HUES64 (cell line): ENCODE measurements at regions not wholly inside any gene's neighbourhood (a gene's known extent, or its start where the extent isn't known, plus 50 kb on each side); places are given as distances from the start of the nearest gene placed in this dataset.

Source experiments
- H3K27ac ChIP-seq: 2 replicates; pipeline ENCODE4 v1.7.0; 2013; ENCODE audit warnings: low read depth, low read length, inconsistent platforms
- H3K27me3 ChIP-seq: 2 replicates; pipeline ENCODE4 v1.6.1; 2013; ENCODE audit warnings: mild to moderate bottlenecking, low read length; ENCODE audit not compliant: insufficient read depth
- H3K36me3 ChIP-seq: 2 replicates; pipeline ENCODE4 v1.6.1; 2013; ENCODE audit warnings: mild to moderate bottlenecking, low read length; ENCODE audit not compliant: insufficient read depth
- H3K4me1 ChIP-seq: 2 replicates; pipeline ENCODE4 v1.6.1; 2013; ENCODE audit warnings: mild to moderate bottlenecking, low read length, moderate library complexity; ENCODE audit not compliant: insufficient read depth
- H3K4me3 ChIP-seq: 2 replicates; pipeline ENCODE4 v1.5.1; 2013; ENCODE audit warnings: mild to moderate bottlenecking, low read length, moderate library complexity
- H3K9ac ChIP-seq: 2 replicates; pipeline ENCODE4 v1.6.1; 2013; ENCODE audit warnings: mild to moderate bottlenecking, low read depth, low read length
- H3K9me3 ChIP-seq: 2 replicates; pipeline ENCODE4 v1.6.1; 2013; ENCODE audit warnings: low read depth, low read length; ENCODE audit not compliant: insufficient read depth
- WGBS: fragments of 150-250, 120-280 bp; methylation state at CpG from one replicate; pipeline ENCODE4 v1.1.7; 2013; ENCODE audit warnings: missing lambda C conversion rate; 5-methylcytosine and 5-hydroxymethylcytosine counted together

- H3K9ac ChIP-seq: no peak overlapping the region; the same call in 1 of the 2 replicates
Observed at GRCh38 chr15:45948181-45948621, 313.4 kb downstream of the SQOR start.

GRCh38 chr15:45958924-45959323 is 324.1 kb downstream of the SQOR start:
- Histone ChIP-seq H3K4me3 (no peak overlapping the region), H3K9me3 (no peaks in the 10 kb centered on the region), H3K4me1 (no peaks in the 10 kb centered on the region), H3K36me3 (no peaks in the 10 kb centered on the region), H3K27ac (no peak overlapping the region), H3K27me3 (no peaks in the 10 kb centered on the region), H3K9ac (no peak overlapping the region)
- WGBS: 100% methylated on average over 2 of the region's 3 CpGs

More at GRCh38 chr15:45948181-45948621, 313.4 kb downstream of the SQOR start:
- peaks cover 48% of the 10 kb centered on the region for H3K4me1 ChIP-seq
- 7% methylated on average over 3 of the region's 3 CpGs for WGBS
- no peaks in the 10 kb centered on the region for H3K27me3 ChIP-seq
- H3K36me3 ChIP-seq: no peaks in the 10 kb centered on the region
- peak overlapping the region; percentile 8; the same call in 1 of the 2 replicates for H3K4me3 ChIP-seq
- peak overlapping the region; percentile 66; the same call in 1 of the 2 replicates for H3K27ac ChIP-seq
- H3K9me3 ChIP-seq: no peaks in the 10 kb centered on the region

- H3K36me3 ChIP-seq: no peaks in the 10 kb centered on the region
- 86% methylated on average over 2 of the region's 3 CpGs for WGBS
- no peak overlapping the region for H3K9ac ChIP-seq
- H3K27me3 ChIP-seq: no peaks in the 10 kb centered on the region
- H3K27ac ChIP-seq: no peak overlapping the region
- H3K9me3 ChIP-seq: no peaks in the 10 kb centered on the region
- H3K4me3 ChIP-seq: no peak overlapping the region
- H3K4me1 ChIP-seq: no peaks in the 10 kb centered on the region
Observed at GRCh38 chr15:45962733-45963132, 327.9 kb downstream of the SQOR start.

- Histone ChIP-seq H3K36me3 (no peaks in the 10 kb centered on the region), H3K9me3 (no peaks in the 10 kb centered on the region), H3K27me3 (no peaks in the 10 kb centered on the region), H3K4me1 (no peaks in the 10 kb centered on the region), H3K27ac (no peak overlapping the region), H3K4me3 (no peak overlapping the region), H3K9ac (no peak overlapping the region)
- WGBS: 94% methylated on average over 1 of the region's 1 CpG
Observed at GRCh38 chr15:45970542-45970941, 335.7 kb downstream of the SQOR start.

GRCh38 chr15:45980366-45980765 is 345.5 kb downstream of the SQOR start:
- no peaks in the 10 kb centered on the region for H3K36me3 ChIP-seq
- no peak overlapping the region for H3K4me3 ChIP-seq
- 86% methylated on average over 5 of the region's 5 CpGs for WGBS
- H3K27me3 ChIP-seq: no peaks in the 10 kb centered on the region
- no peak overlapping the region for H3K27ac ChIP-seq
- H3K4me1 ChIP-seq: no peaks in the 10 kb centered on the region
- no peak overlapping the region for H3K9ac ChIP-seq
- H3K9me3 ChIP-seq: no peaks in the 10 kb centered on the region

- Histone ChIP-seq H3K4me1 (no peaks in the 10 kb centered on the region), H3K36me3 (no peaks in the 10 kb centered on the region), H3K9ac (no peak overlapping the region), H3K9me3 (no peaks in the 10 kb centered on the region), H3K4me3 (no peak overlapping the region), H3K27me3 (no peaks in the 10 kb centered on the region), H3K27ac (no peak overlapping the region)
- no CpG with 5 or more reads among the region's 1 CpG for WGBS
Observed at GRCh38 chr15:45981625-45982024, 346.8 kb downstream of the SQOR start.

- no peaks in the 10 kb centered on the region for H3K4me1 ChIP-seq
- H3K9ac ChIP-seq: no peak overlapping the region
- H3K27me3 ChIP-seq: no peaks in the 10 kb centered on the region
- no peaks in the 10 kb centered on the region for H3K36me3 ChIP-seq
- H3K27ac ChIP-seq: no peak overlapping the region
- peaks cover 6% of the 10 kb centered on the region; the same call in 1 of the 2 replicates for H3K9me3 ChIP-seq
- 95% methylated on average over 3 of the region's 3 CpGs for WGBS
- H3K4me3 ChIP-seq: no peak overlapping the region
Observed at GRCh38 chr15:45991863-45992262, 357.0 kb downstream of the SQOR start.

- WGBS: 97% methylated on average over 3 of the region's 3 CpGs
- H3K27me3 ChIP-seq: no peaks in the 10 kb centered on the region
- H3K9me3 ChIP-seq: peaks cover 6% of the 10 kb centered on the region; the same call in 1 of the 2 replicates
- H3K9ac ChIP-seq: no peak overlapping the region
- H3K36me3 ChIP-seq: no peaks in the 10 kb centered on the region
- no peak overlapping the region for H3K27ac ChIP-seq
- no peak overlapping the region for H3K4me3 ChIP-seq
- H3K4me1 ChIP-seq: no peaks in the 10 kb centered on the region
Observed at GRCh38 chr15:45993072-45993471, 358.2 kb downstream of the SQOR start.

GRCh38 chr15:45993508-45993907 is 358.7 kb downstream of the SQOR start:
- Histone ChIP-seq H3K4me1 (no peaks in the 10 kb centered on the region), H3K27ac (no peak overlapping the region), H3K9ac (no peak overlapping the region), H3K4me3 (no peak overlapping the region), H3K27me3 (no peaks in the 10 kb centered on the region), H3K9me3 (peaks cover 6% of the 10 kb centered on the region; the same call in 1 of the 2 replicates), H3K36me3 (no peaks in the 10 kb centered on the region)

GRCh38 chr15:45995800-45996199 is 361.0 kb downstream of the SQOR start:
- Histone ChIP-seq H3K9me3 (no peaks in the 10 kb centered on the region), H3K27me3 (no peaks in the 10 kb centered on the region), H3K9ac (no peak overlapping the region), H3K4me3 (no peak overlapping the region), H3K36me3 (no peaks in the 10 kb centered on the region), H3K4me1 (no peaks in the 10 kb centered on the region), H3K27ac (no peak overlapping the region)
- WGBS: 91% methylated on average over 4 of the region's 4 CpGs

GRCh38 chr15:46014532-46014931 is 379.7 kb downstream of the SQOR start:
- no peak overlapping the region for H3K27ac ChIP-seq
- H3K4me3 ChIP-seq: no peak overlapping the region
- no peak overlapping the region for H3K9ac ChIP-seq
- H3K9me3 ChIP-seq: peaks cover 39% of the 10 kb centered on the region
- no peaks in the 10 kb centered on the region for H3K4me1 ChIP-seq
- no peaks in the 10 kb centered on the region for H3K27me3 ChIP-seq
- WGBS: 87% methylated on average over 3 of the region's 3 CpGs
- no peaks in the 10 kb centered on the region for H3K36me3 ChIP-seq

GRCh38 chr15:46034755-46035154 is 399.9 kb downstream of the SQOR start:
- Histone ChIP-seq H3K27me3 (no peaks in the 10 kb centered on the region), H3K9me3 (no peaks in the 10 kb centered on the region), H3K4me1 (no peaks in the 10 kb centered on the region), H3K9ac (no peak overlapping the region), H3K4me3 (no peak overlapping the region), H3K36me3 (no peaks in the 10 kb centered on the region), H3K27ac (no peak overlapping the region)
- WGBS: 95% methylated on average over 2 of the region's 2 CpGs
